HL-60 (cell line): ENCODE measurements at regions not wholly inside any gene's neighbourhood (a gene's known extent, or its start where the extent isn't known, plus 50 kb on each side); places are given as distances from the start of the nearest gene placed in this dataset.

Source experiments
- GABPA ChIP-seq: IDR thresholded peaks from 2 replicates; pipeline ENCODE4 v1.6.1; 2012; ENCODE audit warnings: low read depth
- POLR2AphosphoS5 ChIP-seq: IDR thresholded peaks from 2 replicates; pipeline ENCODE4 v1.6.1; 2012; ENCODE audit warnings: low read depth
- TF ChIP-seq, protein P1 (sequence below): IDR thresholded peaks from one replicate; pipeline ENCODE4 v1.5.1; 2011; ENCODE audit warnings: low read length, control low read depth, inconsistent platforms; ENCODE audit not compliant: insufficient read depth

DNA sequence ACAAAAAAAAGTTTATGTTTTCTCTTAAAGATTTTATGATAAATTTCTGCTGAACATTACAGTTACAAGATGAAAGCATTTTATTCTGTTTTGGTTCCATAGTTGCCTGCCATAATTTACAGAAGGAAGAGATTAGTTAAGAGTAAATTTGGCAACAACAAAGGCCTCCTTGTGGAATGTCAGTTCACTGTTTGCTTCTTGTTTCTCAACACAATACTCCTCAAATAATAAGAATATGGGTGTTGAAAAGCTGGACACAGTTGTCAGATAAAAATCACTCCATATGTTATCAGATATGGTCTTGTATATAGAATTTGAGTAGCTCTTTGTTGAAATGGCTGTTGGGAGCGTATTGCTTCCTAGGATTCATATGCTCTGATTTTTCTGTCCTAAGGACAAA lies 359.5 kb downstream of the CPS1 start:
- no peak for TF ChIP-seq POLR2AphosphoS5
- TF ChIP-seq, protein P1, sequence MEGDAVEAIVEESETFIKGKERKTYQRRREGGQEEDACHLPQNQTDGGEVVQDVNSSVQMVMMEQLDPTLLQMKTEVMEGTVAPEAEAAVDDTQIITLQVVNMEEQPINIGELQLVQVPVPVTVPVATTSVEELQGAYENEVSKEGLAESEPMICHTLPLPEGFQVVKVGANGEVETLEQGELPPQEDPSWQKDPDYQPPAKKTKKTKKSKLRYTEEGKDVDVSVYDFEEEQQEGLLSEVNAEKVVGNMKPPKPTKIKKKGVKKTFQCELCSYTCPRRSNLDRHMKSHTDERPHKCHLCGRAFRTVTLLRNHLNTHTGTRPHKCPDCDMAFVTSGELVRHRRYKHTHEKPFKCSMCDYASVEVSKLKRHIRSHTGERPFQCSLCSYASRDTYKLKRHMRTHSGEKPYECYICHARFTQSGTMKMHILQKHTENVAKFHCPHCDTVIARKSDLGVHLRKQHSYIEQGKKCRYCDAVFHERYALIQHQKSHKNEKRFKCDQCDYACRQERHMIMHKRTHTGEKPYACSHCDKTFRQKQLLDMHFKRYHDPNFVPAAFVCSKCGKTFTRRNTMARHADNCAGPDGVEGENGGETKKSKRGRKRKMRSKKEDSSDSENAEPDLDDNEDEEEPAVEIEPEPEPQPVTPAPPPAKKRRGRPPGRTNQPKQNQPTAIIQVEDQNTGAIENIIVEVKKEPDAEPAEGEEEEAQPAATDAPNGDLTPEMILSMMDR = no peak
- no peak for TF ChIP-seq GABPA
